Neural cell (in vitro differentiated cells): ENCODE measurements at regions not wholly inside any gene's neighbourhood (a gene's known extent, or its start where the extent isn't known, plus 50 kb on each side); places are given as distances from the start of the nearest gene placed in this dataset.

Experiments
- CTCF ChIP-seq: fragments of 450-650 bp; IDR thresholded peaks from 2 replicates; pipeline ENCODE4 v1.5.1; 2014; ENCODE audit warnings: antibody characterized with exemption, mild to moderate bottlenecking, moderate library complexity; ENCODE audit not compliant: poor library complexity, severe bottlenecking
- EP300 ChIP-seq: fragments of 450-650 bp; conservative IDR thresholded peaks from 2 replicates; pipeline ENCODE4 v1.6.1; 2014; ENCODE audit warnings: antibody characterized with exemption, mild to moderate bottlenecking, moderate library complexity; ENCODE audit not compliant: poor library complexity, severe bottlenecking
- EZH2 ChIP-seq: fragments of 200-600, 300-800 bp; shearing (Covaris generic), sonication (generic); IDR thresholded peaks from 2 replicates; pipeline ENCODE4 v1.6.1; 2014; ENCODE audit warnings: antibody characterized with exemption, low read length, borderline replicate concordance, mild to moderate bottlenecking; ENCODE audit not compliant: insufficient read depth, poor library complexity, severe bottlenecking
- MXI1 ChIP-seq: fragments of 450-650 bp; conservative IDR thresholded peaks from 2 replicates; pipeline ENCODE4 v1.6.1; 2014; ENCODE audit warnings: antibody characterized with exemption, mild to moderate bottlenecking; ENCODE audit not compliant: poor library complexity, severe bottlenecking
- POLR2AphosphoS5 ChIP-seq: IDR thresholded peaks from 2 replicates; pipeline ENCODE4 v1.6.1; 2012
- RAD21 ChIP-seq: fragments of 450-650 bp; conservative IDR thresholded peaks from 2 replicates; pipeline ENCODE4 v1.6.1; 2014; ENCODE audit warnings: antibody characterized with exemption, mild to moderate bottlenecking, moderate library complexity
- REST ChIP-seq: IDR thresholded peaks from 2 replicates; pipeline ENCODE4 v1.6.1; 2012; ENCODE audit warnings: borderline replicate concordance
- SMC3 ChIP-seq: fragments of 450-650 bp; conservative IDR thresholded peaks from 2 replicates; pipeline ENCODE4 v1.6.1; 2014; ENCODE audit warnings: antibody characterized with exemption, mild to moderate bottlenecking, moderate library complexity; ENCODE audit not compliant: poor library complexity
- TAF1 ChIP-seq: IDR thresholded peaks from 2 replicates; pipeline ENCODE4 v1.6.1; 2012; ENCODE audit warnings: low read depth

GRCh38 chr15:53225781-53226180, 435.6 kb upstream of the ONECUT1 start:
- TF ChIP-seq CTCF = no peak
- no peak for TF ChIP-seq TAF1
- TF ChIP-seq RAD21 = no peak
- no peak for TF ChIP-seq POLR2AphosphoS5
- TF ChIP-seq MXI1 = no peak
- TF ChIP-seq EP300 = no peak
- TF ChIP-seq REST = no peak
- no peak for TF ChIP-seq SMC3
- no peak for TF ChIP-seq EZH2
